Sigmoid colon (tissue), 4 donors: ENCODE measurements at regions not wholly inside any gene's neighbourhood (a gene's known extent, or its start where the extent isn't known, plus 50 kb on each side); places are given as distances from the start of the nearest gene placed in this dataset.

Source experiments
- EP300 ChIP-seq, 4 donors: sonication (generic); formaldehyde crosslinking; IDR thresholded peaks; one replicate each; pipeline ENCODE4 v1.6.1; 2017; ENCODE audit warnings: antibody characterized with exemption in 4 of 4
- POLR2A ChIP-seq, 2 donors: fragments of 450-650 bp; IDR thresholded peaks; one replicate each; pipeline ENCODE4 v1.6.1; 2016; ENCODE audit warnings: antibody characterized with exemption in 2 of 2, mild to moderate bottlenecking in 2 of 2, moderate library complexity in 2 of 2
- TF ChIP-seq, protein P1 (sequence below), 4 experiments: fragments of 450-650 bp in 3 of 4; fragments of 200-600 bp in 1 of 4; IDR thresholded peaks; one replicate each; pipeline ENCODE4 v1.5.1; 2016 to 2019; ENCODE audit warnings: antibody characterized with exemption in 4 of 4, mild to moderate bottlenecking in 3 of 4, moderate library complexity in 2 of 4

DNA sequence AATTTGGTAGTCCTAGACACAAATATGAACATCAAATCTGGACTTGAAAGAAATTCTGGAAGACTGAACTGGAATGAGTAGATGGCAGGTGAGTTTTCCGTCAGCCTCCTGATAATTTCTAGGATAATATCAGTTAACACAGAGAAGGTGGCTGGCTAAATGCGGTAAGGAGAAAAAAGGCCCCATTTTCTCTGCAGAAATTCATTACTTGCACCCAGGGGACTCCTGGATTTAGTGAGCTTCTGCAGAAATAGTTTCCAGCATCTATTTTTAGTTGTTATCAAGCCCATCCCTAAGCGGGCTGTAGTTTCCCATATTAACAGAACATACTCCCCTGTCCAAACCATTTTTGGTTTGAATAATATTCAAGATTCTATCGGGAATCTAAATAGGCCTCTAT is 181.9 kb upstream of the TCERG1L start:
- TF ChIP-seq, protein P1, sequence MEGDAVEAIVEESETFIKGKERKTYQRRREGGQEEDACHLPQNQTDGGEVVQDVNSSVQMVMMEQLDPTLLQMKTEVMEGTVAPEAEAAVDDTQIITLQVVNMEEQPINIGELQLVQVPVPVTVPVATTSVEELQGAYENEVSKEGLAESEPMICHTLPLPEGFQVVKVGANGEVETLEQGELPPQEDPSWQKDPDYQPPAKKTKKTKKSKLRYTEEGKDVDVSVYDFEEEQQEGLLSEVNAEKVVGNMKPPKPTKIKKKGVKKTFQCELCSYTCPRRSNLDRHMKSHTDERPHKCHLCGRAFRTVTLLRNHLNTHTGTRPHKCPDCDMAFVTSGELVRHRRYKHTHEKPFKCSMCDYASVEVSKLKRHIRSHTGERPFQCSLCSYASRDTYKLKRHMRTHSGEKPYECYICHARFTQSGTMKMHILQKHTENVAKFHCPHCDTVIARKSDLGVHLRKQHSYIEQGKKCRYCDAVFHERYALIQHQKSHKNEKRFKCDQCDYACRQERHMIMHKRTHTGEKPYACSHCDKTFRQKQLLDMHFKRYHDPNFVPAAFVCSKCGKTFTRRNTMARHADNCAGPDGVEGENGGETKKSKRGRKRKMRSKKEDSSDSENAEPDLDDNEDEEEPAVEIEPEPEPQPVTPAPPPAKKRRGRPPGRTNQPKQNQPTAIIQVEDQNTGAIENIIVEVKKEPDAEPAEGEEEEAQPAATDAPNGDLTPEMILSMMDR (IDR thresholded peaks at IDR 0.05) = no peak
- TF ChIP-seq EP300 (IDR thresholded peaks at IDR 0.05) (no peak), POLR2A (IDR thresholded peaks at IDR 0.05) (no peak)
